Stimulated activated CD8-positive, alpha-beta memory T cell treated with anti-CD3 and anti-CD28 coated beads, Interleukin-2, amount 100 ng/mL, for 48 hours (primary cell): ENCODE measurements at regions not wholly inside any gene's neighbourhood (a gene's known extent, or its start where the extent isn't known, plus 50 kb on each side); places are given as distances from the start of the nearest gene placed in this dataset.
"Not testable (repeated sequence)": the region's sequence is repeated elsewhere in the genome, so short reads cannot be mapped to it uniquely, and the experiment has no call there.

Experiments used
- DNase-seq, 2 donors: peaks; one replicate each; pipeline ENCODE4 v3.0.0-alpha.2; 2020; ENCODE audit warnings: low read depth in 2 of 2

DNA sequence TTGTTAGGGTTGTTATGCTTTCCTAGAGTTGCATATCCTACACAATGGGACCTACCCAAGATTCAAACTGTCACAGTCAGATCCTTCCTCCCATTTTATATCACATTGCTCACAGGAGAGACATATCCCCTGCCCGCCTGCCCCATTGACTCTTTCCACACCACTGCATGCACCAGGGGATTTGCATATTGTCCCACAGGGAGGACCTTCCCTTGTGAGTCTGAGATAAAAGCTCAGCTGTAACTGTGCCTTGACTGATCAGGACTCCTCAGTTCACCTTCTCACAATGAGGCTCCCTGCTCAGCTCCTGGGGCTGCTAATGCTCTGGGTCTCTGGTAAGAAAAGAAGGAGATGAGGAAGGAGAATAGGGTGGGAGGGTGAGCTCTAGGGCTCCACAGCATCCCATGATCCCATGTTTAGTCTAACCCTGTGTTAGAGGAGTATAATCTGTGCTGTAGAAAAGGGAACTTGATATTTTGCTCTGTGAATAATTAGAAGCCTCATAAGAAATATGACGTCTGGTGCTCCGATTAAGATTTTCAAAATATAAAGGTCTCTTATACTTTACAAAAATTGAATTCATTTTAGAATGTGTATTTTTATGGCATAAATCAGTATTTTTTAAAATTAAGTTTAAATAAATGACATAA, 1268.4 kb downstream of the RPIA start:
- DNase-seq: not testable (repeated sequence)

DNA sequence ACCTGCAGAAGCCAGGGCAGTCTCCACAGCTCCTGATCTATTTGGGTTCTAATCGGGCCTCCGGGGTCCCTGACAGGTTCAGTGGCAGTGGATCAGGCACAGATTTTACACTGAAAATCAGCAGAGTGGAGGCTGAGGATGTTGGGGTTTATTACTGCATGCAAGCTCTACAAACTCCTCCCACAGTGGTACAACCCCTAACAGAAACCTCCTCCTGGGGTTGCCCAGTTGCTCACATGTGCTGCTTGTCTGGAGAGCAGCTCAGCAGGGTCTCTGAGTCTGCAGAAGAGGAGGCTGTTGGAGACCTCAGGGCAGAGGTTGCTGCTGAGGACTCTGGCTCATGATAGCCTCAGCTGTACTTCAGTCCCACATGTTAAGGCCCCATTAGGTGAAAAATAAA, 1269.1 kb downstream of the RPIA start:
- DNase-seq: not testable (repeated sequence)

DNA sequence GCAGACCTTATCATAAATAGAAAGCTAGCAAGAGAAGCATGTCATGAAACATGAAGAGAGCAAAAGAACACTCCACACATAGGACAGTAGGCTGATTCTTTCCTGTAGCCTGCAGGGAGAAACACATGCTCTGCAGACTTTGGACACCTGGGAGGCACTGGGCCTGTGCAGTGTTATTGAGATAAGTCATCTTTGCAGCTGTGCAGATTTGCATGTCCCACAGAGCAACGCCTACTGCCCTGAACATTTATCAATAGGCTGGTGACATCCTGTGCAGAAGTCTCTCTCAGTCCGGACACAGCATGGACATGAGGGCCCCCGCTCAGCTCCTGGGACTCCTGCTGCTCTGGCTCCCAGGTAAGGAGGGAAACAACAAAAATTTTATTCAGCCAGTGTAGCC, 1277.1 kb downstream of the RPIA start:
- not testable (repeated sequence) for DNase-seq

DNA sequence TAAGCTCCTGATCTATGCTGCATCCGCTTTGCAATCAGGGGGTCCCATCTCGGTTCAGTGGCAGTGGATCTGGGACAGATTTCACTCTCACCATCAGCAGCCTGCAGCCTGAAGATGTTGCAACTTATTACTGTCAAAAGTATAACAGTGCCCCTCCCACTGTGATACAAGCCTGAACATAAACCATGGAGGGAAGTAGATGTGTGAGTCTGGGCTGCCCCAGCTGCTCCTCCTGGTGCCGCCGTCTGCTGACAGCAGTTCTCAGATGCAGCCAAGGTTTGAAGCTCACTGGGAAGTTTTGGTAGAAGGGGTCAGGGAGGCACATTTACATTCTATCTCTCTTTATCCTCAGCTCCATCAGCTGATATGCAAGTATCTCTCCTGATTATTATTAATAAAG, 1277.7 kb downstream of the RPIA start:
- DNase-seq: not testable (repeated sequence)

DNA sequence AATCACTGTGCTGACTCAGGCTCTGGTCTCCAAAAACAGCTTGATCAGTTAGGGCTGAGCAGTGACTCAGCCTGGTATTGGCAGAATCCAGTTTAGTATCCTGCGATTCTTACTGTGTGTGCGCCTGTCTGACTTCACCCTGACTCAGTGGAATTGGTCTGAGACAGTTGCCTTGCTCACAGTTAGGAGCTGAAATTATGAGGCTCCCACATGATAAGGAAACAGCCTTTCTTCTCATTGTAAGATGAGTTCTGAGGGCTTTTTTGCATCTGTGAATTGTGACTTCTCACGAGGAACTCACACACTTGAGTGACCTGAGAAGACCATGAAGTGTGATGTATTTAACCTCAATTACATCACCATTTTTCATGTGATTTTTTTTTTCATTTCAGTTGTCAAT, 1282.4 kb downstream of the RPIA start:
- not testable (repeated sequence) for DNase-seq

DNA sequence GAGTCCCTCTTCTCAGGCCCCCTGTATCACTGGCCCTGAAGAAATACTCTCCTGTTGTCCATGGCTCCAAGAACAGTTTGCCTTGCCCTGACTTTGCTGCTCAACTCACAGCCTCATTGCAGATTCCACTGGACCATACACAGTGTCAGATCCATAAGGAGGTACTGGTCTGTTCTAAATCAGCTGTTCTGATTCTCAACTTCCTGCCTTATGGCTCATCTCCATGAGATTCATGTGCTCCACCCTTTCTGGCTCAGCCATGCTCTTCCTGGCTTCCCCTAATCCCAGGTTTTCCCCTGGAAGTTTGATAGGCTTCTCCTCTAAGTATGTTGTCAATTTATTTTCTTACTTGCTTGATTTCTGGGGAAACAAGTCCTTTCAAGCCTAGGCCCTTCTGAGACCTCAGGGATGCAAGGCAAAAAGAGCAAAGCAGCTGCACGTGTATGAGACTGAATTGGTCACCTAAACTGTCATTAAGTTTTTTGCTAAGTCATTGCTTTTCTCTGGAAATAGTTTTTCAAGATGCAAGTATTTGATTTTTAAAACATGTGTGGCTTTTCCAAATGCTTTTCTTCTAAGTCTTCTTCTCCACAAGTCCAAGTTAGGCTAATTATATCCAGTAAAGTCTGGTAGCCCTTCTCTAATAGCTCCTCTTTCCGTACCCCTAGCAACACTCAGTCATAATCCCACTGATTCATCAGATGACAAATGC, 1288.5 kb downstream of the RPIA start:
- not testable (repeated sequence) for DNase-seq

DNA sequence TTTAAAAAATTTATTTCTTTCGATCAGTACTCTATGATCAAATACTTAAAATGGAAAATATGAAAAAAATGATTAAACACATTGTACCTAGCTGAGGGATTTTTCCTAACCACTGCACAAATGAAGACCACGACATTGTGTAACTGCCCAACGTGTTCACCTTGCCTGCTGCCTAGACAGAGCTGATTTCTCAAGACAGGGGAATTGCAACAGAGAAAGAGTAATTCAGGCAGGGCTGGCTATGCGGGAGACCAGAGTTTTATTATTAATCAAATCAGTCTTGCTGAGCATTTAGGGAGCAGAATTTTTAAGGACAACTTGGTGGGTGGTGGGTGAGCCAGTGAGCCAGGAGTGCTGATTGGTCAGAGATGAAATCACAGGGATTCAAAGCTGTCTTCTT, 1290.8 kb downstream of the RPIA start:
- DNase-seq: not testable (repeated sequence)

DNA sequence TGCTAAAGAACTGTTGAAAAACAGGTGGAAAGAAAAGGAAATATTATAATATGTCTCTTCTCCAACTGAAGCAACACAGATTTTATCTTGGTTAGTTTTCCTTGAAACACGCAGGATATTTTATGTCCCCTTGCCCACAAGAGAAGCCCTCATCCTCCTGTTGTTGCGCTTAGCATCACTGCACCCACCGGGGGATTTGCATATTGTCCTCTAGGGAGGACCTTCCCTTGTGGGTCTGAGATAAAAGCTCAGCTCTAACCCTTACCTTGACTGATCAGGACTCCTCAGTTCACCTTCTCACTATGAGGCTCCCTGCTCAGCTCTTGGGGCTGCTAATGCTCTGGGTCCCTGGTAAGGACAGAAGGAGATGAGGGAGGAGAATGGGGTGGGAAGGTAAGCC, 1294.2 kb downstream of the RPIA start:
- not testable (repeated sequence) for DNase-seq

DNA sequence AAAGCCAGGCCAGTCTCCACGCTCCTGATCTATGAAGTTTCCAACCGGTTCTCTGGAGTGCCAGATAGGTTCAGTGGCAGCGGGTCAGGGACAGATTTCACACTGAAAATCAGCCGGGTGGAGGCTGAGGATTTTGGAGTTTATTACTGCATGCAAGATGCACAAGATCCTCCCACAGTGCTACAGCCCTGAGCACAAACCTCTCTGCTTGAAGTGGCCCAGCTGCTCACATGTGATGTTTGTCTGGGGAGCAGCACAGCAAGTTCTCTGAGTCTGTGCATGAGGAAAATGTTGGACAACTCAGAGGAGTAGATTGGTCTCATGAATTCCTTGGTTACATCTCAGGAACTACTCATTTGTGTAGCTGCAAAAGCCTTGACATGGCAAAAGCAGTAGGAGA, 1295.1 kb downstream of the RPIA start:
- DNase-seq: not testable (repeated sequence)

DNA sequence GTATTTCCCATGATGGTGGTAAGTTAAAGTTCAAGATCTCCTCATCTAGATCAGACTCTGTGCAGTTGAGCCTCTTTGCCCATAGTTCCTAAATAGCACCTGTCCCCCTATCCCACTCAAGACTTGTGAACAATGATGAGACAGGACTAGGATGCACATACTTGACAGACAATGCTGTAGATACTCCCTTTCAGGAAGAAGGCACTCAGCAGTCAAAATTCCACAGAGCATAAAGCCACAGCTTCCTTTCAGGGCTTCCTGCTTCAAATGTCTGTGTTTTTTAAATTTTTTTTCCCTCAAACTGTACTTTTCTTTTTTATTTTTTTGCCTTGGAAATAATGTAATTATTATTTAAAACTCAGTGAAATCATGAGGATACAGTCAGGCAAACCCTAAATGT, 1305.3 kb downstream of the RPIA start:
- not testable (repeated sequence) for DNase-seq

DNA sequence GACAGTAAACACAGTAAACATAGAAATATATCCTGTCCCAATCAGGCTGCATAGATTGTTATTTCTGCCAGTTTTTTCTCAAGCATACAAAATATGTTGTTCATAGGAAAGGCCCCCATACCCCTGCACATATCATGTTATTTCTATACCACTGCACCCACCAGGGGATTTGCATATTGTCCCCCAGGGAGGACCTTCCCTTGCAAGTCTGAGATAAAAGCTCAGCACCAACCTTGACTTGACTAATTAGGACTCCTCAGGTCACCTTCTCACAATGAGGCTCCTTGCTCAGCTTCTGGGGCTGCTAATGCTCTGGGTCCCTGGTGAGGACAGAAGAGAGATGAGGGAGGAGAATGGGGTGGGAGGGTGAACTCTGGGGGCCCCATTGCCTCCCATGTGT, 1313.1 kb downstream of the RPIA start:
- not testable (repeated sequence) for DNase-seq

DNA sequence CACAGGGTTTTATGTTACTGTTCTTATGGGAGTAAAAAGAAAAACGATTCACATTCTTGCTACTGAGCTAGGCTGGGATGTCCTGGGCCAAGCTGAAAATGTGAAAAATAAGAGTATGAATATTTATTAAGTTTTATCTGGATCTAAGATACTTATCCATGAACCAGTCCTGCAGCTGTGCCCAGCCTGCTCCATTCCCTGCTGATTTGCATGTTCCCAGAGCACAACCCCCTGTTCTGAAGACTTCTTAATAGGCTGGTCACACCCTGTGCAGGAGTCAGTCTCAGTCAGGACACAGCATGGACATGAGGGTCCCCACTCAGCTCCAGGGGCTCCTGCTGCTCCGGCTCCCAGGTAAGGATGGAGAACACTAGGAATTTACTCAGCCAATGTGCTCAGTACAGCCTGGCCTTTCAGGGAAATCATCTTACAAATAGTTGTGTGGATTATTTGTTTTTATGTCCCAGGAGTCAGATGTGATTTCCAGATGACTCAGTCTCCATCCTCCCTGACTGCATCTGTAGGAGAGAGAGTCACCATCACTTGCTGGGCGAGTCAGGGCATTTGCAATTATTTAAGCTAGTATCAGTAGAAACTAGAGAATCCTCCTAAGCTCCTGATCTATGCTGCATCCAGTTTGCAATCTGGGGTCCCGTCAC, 1319.1 kb downstream of the RPIA start:
- DNase-seq: not testable (repeated sequence)

DNA sequence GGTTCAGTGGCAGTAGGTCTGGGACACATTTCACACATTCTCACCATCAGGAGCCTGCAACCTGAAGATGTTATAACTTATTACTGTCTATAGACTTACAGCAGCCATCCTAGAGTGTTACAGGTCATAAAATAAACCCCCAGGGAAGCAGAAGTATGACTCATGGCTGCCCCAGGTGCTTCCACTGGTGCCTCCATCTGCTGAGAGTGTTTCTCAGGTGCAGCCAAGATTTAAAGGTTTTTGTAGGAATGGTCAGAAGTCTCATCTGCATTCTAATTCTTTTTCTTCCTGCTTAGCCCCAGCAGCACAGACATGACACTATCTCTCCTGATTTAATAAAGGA, 1319.6 kb downstream of the RPIA start:
- not testable (repeated sequence) for DNase-seq

DNA sequence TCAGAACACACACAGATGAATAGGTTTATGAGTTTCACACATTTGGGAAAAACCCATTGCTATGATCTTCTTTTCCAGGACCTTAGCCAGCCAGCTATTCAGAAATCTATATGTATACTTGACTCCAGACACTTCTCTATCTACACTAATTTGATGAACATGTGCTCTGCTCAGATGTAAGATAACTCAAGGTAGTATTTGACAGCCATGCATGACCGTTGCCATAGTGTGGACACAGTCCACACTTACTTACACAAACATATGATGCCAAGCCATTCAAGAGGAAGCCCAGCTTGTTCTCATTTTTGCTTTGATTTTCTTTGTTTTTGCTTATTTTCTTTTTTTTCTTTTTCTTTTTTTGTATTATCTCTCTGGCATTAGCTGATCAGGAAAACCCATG, 1328.4 kb downstream of the RPIA start:
- DNase-seq: not testable (repeated sequence)

DNA sequence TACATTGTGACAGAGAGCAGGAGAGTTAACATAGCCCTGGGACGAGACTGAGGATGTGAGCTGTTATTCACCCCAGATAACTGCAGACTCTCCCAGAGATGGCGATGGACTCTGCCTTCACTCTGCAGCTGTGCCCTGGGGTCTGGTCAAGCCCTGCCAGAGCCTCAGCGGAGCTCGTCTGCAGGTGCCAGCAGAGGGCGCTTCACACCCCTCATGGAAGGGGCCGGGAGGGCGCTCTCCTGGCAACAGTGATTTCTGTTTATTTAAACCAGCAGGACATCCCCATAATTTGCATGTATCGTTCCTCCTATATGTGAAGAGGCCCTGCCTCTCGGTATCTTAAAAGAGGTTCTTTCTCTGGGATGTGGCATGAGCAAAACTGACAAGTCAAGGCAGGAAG, 1329.8 kb downstream of the RPIA start:
- DNase-seq: not testable (repeated sequence)

DNA sequence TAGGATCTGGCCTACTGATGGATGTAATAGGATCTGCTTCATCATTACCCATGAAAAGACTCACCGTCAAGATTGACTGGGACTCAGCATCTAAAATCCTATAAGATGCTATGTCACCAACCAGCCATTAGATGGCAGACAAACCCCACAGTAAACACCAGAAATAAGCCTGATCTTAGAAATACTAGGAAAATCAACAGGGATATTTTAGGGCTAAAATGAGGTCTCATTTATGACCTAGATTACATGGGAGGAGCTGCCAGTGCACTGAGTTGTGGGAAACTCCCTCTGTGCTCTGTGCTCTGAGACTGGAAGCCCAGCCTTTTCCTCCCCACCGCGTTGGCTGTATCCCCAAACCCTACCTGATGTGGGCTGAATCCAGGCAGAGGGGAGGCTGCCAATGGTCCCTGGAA, 1335.8 kb downstream of the RPIA start:
- DNase-seq: not testable (repeated sequence)

DNA sequence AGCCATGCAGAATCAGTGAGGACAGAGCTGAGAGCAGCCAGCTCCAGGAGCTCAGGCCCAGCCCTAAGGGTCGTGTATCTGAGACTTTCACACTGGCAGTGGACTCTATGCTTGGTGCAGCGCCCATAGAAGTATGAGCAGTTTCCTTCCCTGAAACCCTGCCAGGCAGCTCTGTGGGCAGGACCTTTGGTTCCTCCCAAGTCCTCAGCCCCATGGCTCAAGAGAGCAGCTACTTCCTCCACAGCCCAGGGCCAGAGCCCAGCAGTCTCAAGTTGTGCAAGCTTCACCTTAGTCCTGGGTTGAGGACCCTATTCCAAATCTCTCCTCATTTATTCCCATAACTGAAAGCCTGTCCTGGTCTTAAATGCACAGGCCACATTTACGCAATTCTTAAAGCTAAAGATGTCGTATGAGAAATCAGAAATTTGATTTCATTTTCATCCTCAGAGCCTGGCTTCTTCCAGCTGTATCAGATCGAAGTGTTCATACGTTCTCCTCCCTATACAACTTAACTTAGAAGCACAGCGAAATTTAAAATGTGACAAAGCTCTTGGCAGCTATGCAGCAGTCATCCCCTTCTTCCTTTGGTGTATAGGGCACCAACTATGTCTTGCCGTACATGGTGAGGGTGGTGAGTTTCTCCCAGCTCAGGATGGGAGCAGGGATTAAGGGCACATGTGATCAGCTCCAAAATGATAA, 1337.1 kb downstream of the RPIA start:
- not testable (repeated sequence) for DNase-seq

DNA sequence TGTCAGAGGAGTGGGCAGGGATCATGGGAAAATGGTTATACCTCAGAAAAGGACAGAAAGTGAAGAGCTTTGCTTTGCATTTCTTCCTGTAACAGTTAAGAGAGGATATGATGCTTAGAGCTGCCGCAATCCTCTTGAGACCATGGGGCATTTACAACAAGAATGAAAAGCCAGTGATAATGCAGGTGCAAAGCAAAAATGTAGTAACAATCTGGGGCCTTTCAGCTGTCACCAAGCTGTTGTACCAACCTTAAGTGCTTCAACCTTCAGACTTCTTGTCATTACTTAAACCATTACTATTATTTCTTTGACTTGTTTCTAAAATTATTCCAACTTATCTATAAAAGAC, 1337.6 kb downstream of the RPIA start:
- not testable (repeated sequence) for DNase-seq

DNA sequence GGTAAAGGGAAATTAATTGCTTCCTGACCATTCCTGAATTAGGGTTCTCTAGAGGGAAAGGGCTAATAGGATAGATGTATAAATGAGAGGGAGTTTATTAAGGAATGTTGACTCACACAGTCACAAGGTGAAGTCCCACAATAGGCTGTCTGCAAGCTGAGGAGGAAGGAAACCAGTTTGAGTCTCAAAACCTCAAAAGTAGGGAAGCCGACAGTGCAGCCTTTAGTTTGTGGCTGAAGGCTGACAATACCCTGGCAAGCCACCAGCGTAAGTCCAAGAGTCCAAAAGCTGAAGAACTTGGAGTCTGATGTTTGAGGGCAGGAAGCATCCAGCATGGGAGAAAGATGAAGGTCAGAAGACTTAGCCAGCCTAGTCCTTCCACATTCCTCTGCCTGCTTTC, 1340.8 kb downstream of the RPIA start:
- not testable (repeated sequence) for DNase-seq

DNA sequence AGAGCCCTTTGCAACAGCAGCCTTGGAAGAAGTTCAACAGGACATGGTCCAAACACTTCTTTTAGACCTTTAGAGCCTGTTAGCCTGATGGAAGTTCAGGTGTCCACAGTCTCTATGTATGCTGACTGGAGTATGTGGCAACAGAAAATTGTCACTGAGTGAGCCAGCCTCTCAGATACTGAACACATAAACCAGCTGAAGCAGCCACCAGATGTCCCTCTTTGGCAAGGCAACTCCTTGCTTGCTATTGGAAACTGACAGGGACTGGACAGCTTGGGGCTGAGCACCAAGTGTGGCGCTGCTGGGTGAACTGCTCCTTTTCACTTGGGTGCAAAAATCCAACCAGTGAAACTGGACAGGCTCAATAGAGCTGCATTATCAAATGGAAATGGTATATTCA, 1344.9 kb downstream of the RPIA start:
- not testable (repeated sequence) for DNase-seq

DNA sequence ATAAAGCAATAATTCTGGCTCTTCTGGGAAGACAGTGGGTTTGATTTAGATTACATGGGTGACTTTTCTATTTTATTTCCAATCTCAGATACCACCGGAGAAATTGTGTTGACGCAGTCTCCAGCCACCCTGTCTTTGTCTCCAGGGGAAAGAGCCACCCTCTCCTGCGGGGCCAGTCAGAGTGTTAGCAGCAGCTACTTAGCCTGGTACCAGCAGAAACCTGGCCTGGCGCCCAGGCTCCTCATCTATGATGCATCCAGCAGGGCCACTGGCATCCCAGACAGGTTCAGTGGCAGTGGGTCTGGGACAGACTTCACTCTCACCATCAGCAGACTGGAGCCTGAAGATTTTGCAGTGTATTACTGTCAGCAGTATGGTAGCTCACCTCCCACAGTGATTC, 1347.6 kb downstream of the RPIA start:
- DNase-seq: not testable (repeated sequence)

DNA sequence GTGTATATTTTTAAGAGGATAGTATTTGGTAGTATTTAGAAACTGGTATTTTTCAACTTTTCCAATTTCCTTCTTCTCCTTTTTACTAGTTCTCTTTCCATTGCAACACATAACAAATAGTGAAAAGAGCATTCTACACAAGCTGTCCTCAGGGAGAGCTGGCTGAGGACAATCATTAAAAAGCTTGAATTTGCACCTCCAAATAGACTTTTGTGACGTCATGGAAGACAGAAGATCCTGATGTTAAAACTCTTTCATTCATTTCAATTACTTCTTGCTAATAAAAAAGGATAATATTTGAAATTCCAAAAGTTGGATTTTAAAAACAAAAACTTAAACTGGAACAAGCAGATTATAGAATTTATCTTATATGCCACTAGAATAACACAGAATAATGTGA, 1356.3 kb downstream of the RPIA start:
- DNase-seq: not testable (repeated sequence)
